Activated T-cell treated with anti-CD3 and anti-CD28 coated beads for 24 hours (primary cell): ENCODE measurements at regions not wholly inside any gene's neighbourhood (a gene's known extent, or its start where the extent isn't known, plus 50 kb on each side); places are given as distances from the start of the nearest gene placed in this dataset.

Source experiments
- DNase-seq: peaks from one replicate; pipeline ENCODE4 v3.0.0-alpha.2; 2020; ENCODE audit warnings: low read depth

DNA sequence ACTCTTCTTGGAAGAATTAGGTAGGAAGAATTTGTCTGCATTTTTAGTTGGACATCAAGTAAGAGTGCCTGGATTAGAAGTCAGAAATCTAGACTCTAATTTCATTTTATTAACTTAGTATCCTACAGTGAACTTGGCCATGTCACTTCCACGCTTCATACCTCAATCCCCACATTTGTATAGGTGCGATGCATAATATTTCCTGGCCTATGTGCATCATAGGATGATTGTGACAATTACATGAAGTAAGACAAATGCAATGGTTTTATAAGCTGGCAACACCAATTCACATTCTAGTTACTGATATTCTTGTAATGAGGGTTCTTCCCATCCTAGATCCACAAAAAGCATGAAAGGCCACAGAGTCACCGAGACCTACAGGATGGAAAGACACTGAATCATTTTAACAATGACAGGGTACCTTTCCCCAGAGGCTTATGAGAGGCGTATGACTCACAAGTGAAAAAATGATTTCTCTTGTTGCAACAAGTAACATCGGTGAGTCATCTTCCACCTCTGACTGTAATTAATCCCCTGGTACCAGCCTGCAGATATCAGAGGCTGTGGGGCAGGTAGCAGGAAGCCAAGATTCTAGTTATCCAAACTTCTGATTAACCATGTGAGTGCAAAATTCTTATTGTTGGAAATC is 56.0 kb upstream of the OR5AK2 start:
- no peak for DNase-seq

DNA sequence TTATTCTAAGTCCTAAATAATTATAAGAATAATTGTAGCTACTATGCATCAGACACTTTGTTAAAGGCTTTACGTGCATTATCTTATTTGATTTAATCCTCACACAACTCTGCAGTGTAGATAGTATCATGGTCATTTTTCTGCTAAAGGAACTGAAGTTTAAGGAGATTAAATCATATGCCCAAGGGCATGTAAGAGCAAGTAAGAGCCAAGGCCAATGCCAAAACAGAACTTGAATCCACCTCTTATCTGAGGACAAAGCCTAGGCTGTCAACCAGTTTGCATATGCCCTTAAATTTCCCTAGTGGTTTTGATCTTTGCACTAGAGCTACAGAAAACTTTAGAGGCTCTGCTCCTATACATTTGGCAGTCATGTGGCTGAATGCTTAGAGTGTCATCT is 65.6 kb upstream of the OR5AK2 start:
- no peak for DNase-seq

DNA sequence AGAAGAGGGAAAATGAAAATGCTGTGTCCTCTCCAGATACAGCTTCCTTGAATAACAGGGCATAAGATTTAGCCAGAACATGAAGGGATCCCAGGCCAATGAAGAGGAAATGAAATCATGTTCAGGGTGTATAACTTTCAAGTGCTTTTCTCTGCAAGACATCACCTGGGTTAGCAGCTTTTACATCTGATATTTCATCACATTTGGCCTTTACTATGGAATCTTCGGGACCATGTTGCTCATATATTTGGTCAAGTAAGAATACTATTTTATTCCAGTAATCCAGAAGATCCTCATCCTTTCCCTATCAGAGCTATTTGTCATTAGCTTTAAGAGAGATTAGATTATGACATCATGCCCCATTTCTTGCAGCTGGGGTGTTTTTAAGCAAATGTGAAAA is 66.3 kb upstream of the OR5AK2 start:
- DNase-seq: no peak

DNA sequence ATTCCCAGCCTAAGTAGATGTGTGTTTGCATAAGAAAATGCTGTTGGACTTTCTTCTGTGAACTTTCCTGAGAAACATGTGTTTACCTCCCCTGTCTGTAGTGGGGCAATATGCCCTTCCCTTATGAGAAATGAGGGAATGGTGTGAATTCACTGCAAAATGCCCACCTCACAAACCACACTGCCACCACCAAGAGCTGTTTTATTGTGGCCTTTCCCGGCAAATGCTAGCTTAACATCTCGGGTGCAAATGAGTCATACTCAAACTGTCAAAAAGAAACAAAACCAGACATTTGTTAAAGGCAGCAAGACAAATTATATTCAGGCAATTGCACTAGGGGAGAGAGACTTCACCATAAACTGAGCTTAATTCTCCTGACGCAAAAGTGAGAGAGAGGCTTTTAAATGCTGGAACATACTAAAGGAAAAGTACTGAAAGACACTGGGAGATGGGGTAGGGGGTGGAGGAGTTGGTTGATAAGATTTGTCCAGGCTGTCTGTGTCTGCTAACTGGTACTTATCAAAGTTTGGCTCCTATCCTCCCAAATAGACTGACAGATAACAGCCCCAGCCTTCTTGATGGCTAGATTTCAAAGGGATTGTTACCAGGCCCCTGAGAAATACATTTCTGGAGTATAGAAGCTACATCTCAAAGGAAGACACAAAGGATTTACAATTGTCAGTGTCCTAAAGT is 70.9 kb upstream of the OR5AK2 start:
- no peak for DNase-seq

DNA sequence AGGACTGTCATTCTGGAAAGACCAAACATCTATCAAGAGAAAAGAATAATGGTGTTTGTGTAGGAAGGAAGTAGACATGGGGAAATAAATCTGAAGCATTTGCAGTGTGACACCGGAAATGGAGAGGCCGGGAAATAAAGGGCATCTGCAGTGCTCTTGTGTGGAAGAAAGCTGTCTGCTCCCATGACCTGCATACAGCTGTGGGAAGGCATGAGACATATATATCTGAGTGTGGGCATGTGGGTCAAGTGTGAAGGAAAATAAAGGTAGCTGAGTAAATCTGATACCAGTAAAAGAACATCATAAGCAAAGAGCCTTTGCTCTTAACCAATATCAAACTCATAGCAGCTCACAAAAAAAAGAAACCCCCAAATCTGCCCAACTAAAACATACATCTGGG is 72.1 kb upstream of the OR5AK2 start:
- DNase-seq: no peak

DNA sequence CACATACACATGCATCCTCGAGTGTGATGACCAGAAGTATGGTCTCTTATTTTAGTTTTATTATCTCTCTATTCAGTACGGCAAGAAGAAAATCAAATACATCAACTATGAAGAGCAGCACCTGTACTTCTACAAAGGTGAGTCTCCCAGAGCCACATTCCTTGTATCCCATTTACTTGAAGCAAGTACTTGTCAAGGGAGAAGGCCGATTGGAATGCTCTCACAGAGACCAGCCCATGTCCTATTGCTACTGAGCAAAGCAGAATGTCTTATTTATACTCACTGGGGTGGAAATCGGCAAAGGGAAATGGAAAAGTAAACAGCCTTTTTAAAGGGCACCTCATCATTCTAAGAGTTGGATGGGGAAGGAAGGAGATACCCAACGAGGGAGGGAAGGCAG is 72.6 kb upstream of the OR5AK2 start:
- DNase-seq: no peak

DNA sequence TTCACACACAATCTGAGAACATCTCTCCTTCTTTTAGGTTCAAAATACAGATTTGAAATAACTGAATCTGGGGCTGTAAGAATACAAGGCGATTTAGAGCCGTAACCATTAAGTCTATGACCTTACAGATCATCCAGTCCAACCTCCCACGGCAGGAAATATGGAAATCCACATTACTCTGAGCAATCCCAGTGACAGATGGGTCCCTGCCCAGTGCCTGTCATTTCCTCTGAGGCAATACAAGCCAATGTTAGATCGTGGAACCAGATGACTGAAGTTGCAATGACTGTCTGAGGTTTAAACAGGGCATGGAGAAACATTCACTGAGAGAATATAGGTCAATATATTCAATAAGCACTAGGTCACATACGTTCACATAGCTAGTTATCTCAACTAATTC is 77.4 kb upstream of the OR5AK2 start:
- no peak for DNase-seq

DNA sequence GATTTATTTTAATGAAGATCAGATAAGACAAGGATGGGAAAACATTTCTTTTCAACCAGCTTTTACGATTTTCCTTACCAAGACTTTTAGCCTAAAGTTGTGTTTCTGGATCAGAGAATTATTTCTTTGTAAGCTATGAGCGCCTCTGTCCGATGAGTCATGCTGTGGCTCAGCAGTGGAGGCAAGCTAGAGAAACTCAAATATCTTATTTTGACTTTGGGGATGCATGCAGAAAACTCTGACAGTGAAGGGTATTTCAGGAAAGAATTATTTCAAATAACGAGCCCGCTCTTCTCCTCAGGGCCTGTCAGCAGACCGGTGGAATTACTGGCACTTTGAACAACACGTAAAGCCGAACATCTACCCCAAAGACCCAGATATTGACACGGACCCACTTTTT is 77.9 kb upstream of the OR5AK2 start:
- DNase-seq: no peak

DNA sequence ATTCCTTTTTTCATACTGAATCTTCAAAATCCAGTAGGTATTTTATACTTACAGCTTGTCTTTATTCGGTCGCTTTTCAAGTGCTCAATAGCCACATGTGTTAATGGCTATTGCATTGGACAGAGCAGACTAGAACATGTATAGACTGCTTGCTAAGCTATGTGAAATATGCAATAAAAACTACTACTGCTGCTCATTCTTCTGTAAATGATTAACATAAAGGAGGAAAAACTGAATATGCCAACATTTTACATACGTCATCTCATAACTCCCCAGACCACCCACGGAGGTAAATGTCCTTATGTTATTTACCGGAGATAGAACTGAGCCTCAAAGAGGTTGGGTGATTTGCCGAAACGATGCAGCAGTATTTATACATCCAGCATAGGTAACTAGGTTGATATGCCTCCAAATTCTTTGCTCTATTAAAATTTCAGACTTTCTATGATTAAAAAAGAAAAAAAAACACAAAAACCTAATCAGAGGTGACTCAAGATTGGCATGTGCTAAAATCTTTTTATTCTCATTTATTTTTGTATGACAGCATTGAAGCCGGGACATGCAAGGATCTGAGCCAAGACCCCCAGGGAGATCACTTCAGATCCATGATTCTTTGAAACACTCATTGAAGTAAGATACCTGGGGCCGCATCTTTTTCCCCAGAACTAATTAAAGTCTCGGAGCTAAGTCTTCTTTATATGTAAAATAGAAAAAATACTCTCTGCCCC is 78.5 kb upstream of the OR5AK2 start:
- no peak for DNase-seq

DNA sequence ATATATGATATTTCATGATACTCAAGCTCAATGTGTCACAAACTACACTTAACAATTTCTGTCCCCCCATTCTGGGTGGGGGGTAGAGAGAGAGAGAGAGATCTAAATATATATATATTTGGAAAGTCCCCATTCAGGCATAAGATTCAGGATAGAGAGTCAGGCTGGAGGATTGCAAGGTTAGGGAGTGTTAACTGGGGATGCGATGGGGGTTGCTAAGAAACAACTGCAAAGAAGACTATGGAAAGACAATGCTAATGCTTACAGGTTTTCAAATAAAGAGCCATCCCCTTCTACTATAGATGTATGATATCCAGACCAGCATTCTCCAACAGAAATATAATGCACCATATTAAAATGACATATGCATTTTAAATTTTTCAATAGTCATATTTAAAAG is 79.2 kb upstream of the OR5AK2 start:
- no peak for DNase-seq

DNA sequence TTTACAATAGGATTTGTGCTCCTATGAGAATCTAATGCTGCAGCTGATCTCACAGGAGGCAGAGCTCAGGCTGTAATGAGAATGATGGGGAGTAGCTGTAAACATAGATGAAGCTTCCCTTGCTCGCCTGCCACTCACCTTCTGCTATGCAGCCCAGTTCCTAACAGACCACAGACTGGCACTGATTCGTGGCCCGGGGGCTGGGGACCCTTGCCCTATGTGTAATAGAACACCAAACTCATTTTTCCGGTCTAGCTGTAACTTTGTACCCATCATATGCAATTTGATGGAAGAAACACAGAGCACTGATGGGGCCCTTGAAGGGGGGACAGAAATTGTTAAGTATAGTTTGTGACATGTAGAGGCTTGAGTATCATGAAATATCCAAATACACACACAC is 79.6 kb upstream of the OR5AK2 start:
- DNase-seq: no peak

DNA sequence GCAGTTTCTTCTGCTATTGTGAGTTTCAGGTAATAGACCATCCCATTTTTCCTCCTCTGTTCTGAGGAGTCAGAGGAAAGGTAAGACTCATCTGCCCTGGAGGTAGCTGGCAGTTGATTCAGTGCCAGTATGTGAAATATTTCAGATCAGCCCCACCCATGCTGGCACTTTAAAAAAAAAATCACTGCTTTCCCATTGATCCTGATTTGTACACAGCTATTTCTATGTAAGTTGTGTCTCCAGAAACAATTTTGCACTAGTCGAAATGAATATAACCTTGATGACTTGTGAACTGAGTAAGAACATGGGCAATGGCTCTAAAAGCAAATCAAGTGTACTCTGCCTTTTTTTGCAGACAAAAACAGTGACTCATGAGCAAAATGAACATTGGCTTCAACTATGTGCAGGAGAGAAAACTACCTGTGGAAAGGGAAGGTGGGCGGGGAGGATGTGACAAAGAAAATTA is 82.0 kb upstream of the OR5AK2 start:
- no peak for DNase-seq

DNA sequence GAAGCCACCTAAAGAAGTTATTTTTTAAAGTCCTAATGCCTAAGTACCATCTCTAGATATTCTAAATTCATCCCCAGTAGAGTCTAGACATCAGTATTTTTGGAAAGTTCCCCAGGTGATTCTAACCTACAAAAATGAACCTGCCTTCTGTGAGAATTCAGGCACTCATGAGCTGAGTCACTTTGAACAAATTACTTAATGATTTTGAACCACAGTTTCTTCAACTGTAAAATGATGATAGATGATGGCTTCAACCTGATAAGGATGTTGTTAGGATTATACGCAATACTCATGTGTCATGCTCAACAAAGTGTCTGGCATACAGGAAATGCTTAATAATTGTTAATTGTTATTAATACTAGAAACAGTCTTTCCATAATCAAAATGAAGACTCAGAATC is 82.8 kb upstream of the OR5AK2 start:
- no peak for DNase-seq

DNA sequence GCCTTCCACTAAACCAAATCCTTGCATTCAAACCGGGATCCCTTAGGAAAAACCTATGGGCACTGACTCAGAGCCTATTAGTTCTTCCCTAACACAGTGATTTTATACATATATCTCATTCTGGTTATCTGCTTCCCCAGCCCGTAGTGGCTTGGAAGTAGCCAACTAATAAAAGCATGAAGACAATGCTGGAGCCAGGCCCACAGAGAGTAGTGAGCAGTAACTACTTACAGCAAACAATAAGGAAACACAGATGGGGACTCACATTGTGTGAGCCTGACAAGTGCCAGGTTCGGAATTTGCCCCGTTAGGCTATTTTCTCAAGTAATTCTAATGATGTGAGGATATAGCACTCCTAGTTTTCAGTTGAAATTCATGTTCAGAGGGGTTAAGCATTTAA is 83.3 kb upstream of the OR5AK2 start:
- DNase-seq: no peak

DNA sequence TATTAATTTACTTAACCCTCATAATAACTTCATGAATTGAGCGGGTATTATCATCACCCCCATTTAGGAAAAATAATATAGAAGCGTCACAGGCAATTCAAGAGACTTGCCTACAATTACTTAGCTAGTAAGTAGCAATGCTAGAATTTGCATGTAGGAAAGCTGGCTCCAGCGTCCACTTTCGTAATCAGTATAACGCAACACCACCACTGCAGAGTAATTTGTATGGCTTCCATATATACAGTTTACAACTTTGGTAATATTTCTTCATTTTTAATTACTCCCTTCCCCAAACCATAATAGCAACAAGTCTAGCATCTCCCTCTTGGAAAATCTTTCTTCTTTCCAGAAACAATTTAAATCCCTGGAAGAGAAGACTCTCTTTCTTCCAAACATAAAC is 89.9 kb upstream of the OR5AK2 start:
- no peak for DNase-seq

DNA sequence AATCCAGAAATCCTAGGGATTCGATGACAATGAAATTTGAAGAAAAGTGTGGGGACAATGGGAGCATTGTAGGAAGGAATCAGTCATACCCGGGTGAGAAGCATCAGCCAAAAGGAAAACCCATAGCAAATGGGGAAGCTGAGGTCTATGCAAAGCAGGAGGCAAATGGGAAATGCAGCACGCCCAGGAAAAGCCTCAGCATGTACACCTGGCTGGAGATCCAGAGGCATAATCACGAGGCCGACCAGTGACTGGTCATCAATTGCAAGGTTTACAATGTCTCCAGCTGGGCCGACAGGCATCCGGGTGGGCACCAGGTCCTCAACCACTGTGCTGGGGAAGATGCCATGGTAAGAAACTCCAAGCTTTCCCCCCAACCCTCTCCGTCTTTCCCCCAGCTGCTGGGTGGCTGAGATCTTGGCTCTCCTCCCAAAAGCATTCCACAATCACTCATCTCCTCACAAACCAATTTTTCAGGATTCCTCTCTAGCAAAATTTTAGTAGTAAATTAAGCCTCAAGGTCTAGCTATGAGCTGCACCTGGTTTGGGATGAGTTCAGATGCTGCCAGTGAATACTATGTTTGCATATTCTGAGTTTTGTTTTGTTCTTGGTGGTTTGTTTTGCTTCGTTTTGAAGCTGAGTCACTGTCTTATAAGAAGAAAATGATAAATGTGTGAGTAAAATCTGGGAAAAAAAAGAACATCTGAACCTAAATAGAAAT is 98.0 kb upstream of the OR5AK2 start:
- no peak for DNase-seq

DNA sequence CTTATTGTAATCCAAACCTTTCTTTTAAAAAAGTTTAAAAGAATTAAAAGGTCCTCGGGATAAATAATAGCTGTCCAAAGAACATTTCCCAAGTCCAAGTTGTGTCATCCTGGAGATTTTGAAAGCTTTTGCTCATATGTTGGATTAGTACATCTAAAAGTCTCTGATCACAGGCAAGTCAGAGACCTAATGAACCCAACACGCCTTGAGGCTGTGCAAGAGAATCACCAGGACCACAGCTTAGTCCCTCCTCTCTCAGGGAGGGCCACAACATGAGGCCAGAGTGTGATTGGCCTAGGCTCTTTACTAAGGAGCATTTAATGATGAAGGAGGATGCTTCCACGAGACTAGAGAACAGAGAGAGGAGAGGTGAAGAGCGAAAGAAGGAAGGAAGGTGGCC is 98.7 kb upstream of the OR5AK2 start:
- no peak for DNase-seq

DNA sequence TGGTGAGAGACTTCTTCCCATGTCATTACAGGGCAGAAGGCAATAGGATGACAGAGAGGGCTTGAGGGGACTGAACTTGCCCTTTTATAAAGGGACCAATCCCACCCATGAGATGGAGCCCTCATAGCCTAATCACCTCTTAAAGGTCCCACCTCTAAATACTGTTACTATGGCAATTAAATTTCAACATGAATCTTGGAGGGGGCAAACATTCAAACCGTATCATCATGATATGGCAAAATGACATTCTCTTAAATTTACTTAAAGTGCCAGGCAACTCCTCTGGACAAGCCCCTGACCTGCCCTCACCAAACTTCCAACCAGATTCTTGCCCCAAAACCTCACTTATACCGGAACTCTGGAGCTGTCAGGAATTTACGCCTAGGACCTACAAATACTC is 100.8 kb upstream of the OR5AK2 start:
- DNase-seq: no peak

DNA sequence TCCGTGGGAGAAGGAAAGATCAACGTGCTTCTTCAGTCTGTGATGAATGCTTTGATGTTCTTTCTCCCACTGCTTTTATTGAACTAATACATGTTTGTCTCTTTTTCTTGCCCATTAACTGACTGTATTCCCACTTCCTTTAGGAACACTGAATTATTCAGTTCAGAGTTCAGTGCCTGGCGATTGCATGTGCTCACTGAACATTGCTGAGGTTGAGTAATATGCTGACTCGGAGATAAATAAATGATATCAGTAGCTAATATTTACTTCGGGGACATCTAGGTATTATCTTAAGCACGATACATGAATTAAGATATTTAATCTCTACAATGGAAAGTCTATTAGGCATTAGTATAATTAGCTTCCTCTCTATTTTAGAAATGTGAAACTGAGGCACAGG is 102.3 kb upstream of the OR5AK2 start:
- no peak for DNase-seq

DNA sequence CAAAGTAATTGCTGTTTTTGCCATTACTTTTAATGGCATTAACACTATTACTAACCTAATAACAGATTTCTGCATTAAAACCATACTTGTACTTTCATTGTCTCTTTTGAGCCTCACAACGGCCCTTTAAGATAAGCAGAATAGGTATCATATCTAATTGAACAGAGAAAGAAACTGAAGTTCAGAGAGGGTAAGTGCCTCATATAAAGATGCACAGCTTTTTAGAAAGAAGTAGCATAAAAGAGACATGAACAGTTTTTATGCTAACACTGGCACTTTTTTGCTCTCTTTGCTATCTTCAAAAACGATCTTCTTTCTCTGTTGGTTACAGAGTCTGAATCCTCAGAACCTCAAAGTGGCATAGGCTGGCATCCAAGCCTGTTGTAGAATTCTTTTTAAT is 102.9 kb upstream of the OR5AK2 start:
- DNase-seq: no peak

DNA sequence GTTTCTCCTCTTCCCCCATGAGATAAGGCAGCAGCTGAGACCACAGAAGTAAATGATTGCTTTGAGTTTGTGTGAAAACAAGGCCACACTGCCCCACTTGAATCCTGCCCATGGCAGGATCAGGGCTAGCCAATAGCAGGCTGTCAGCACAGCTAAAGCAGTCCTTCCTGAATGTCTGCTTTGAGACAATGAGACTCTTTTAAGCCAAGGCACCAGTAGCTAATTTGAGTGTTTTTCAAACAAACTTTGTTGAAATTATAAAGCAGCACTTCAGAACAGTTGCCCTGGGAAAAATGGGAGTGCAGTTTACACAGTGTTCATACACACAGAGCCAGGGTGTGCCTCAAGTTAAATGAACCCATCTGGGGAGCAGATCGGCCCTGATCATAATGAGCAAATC is 103.5 kb upstream of the OR5AK2 start:
- no peak for DNase-seq

DNA sequence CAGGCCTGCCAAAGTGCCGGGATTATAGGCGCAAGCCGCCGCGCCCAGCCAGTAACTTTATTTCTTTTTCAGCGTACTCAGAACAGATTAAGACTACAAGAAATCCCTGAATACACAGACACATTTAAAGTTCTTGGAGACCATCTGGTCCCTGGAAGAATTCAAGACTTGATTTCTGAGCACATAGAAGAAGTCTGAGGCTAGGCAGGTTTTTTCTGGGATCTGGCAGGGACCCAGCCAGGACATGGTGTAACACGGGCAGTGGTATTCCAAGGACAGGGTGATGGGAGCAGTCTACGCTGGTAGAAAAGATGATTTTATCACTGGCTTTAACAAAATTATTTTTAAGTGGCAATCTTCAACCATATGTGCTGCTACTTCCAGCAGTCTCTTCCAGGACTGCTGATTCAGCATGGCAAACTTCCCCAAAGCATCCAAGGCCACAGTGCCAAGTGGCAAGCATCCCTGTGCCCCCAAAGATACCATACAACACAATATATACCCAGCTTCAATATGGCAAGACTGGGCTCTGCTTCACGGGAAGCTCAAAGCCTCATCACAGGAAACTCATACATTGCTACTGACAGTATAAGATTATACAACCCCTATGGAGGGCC is 105.2 kb upstream of the OR5AK2 start:
- DNase-seq: no peak
